HEK293 (cell line): ENCODE measurements at regions not wholly inside any gene's neighbourhood (a gene's known extent, or its start where the extent isn't known, plus 50 kb on each side); places are given as distances from the start of the nearest gene placed in this dataset.

ENCODE experiments used
- ELK4 ChIP-seq: IDR thresholded peaks from 2 replicates; pipeline ENCODE4 v1.6.1; 2011; ENCODE audit warnings: mild to moderate bottlenecking, low read depth, low read length, borderline replicate concordance
- FEZF1 ChIP-seq: fragments of 450-650 bp; formaldehyde crosslinking; IDR thresholded peaks from 2 replicates; pipeline ENCODE4 v1.5.1; 2016; ENCODE audit warnings: missing biosample characterization, missing genetic modification characterization
- GLI2 ChIP-seq: fragments of 450-650 bp; formaldehyde crosslinking; IDR thresholded peaks from 2 replicates; pipeline ENCODE4; 2017; ENCODE audit warnings: missing biosample characterization, missing genetic modification characterization, low read depth, borderline replicate concordance
- IKZF3 ChIP-seq: fragments of 450-650 bp; IDR thresholded peaks from 2 replicates; pipeline ENCODE4 v1.5.0; 2018; ENCODE audit warnings: missing biosample characterization, mild to moderate bottlenecking, missing genetic modification characterization, moderate library complexity
- KLF17 ChIP-seq: fragments of 450-650 bp; formaldehyde crosslinking; IDR thresholded peaks from 2 replicates; pipeline ENCODE4 v1.5.1; 2016; ENCODE audit warnings: missing biosample characterization, missing genetic modification characterization
- KLF7 ChIP-seq: fragments of 450-650 bp; formaldehyde crosslinking; IDR thresholded peaks from 2 replicates; pipeline ENCODE4 v1.5.1; 2016; ENCODE audit warnings: missing biosample characterization, missing genetic modification characterization, borderline replicate concordance
- MZF1 ChIP-seq: fragments of 450-650 bp; formaldehyde crosslinking; IDR thresholded peaks from 2 replicates; pipeline ENCODE4 v1.5.1; 2017; ENCODE audit warnings: missing biosample characterization, missing genetic modification characterization, borderline replicate concordance
- PRDM6 ChIP-seq: fragments of 450-650 bp; formaldehyde crosslinking; IDR thresholded peaks from 2 replicates; pipeline ENCODE4 v1.5.1; 2017; ENCODE audit warnings: missing biosample characterization, missing genetic modification characterization
- SCRT2 ChIP-seq: fragments of 450-650 bp; formaldehyde crosslinking; IDR thresholded peaks from 2 replicates; pipeline ENCODE4 v1.5.1; 2016; ENCODE audit warnings: missing biosample characterization, missing genetic modification characterization
- TRIM28 ChIP-seq: IDR thresholded peaks from 2 replicates; pipeline ENCODE4 v1.6.1; 2011; ENCODE audit warnings: low read length, control low read depth, borderline replicate concordance
- YY2 ChIP-seq: fragments of 450-650 bp; formaldehyde crosslinking; IDR thresholded peaks from 2 replicates; pipeline ENCODE4 v1.5.1; 2016; ENCODE audit warnings: missing biosample characterization, missing genetic modification characterization
- ZBTB21 ChIP-seq: fragments of 450-650 bp; formaldehyde crosslinking; IDR thresholded peaks from 2 replicates; pipeline ENCODE4 v1.5.1; 2017; ENCODE audit warnings: missing biosample characterization, missing genetic modification characterization
- ZBTB48 ChIP-seq: fragments of 450-650 bp; formaldehyde crosslinking; IDR thresholded peaks from 2 replicates; pipeline ENCODE4 v1.5.1; 2016; ENCODE audit warnings: missing biosample characterization, missing genetic modification characterization
- ZIC2 ChIP-seq: fragments of 450-650 bp; formaldehyde crosslinking; IDR thresholded peaks from 2 replicates; pipeline ENCODE4 v1.5.1; 2016; ENCODE audit warnings: missing biosample characterization, missing genetic modification characterization
- ZNF138 ChIP-seq: fragments of 450-650 bp; formaldehyde crosslinking; IDR thresholded peaks from 2 replicates; pipeline ENCODE4 v1.5.1; 2016; ENCODE audit warnings: missing biosample characterization, missing genetic modification characterization, borderline replicate concordance
- ZNF19 ChIP-seq: fragments of 450-650 bp; formaldehyde crosslinking; IDR thresholded peaks from 2 replicates; pipeline ENCODE4; 2016; ENCODE audit warnings: missing biosample characterization, missing genetic modification characterization, low read depth
- ZNF26 ChIP-seq: fragments of 450-650 bp; formaldehyde crosslinking; IDR thresholded peaks from 2 replicates; pipeline ENCODE4 v1.5.1; 2016; ENCODE audit warnings: missing biosample characterization, missing genetic modification characterization
- ZNF324 ChIP-seq: fragments of 450-650 bp; formaldehyde crosslinking; IDR thresholded peaks from 2 replicates; pipeline ENCODE4 v1.5.1; 2016; ENCODE audit warnings: missing biosample characterization, missing genetic modification characterization
- ZNF341 ChIP-seq: fragments of 450-650 bp; formaldehyde crosslinking; IDR thresholded peaks from 2 replicates; pipeline ENCODE4; 2016; ENCODE audit warnings: low read depth, missing biosample characterization, missing genetic modification characterization
- ZNF350 ChIP-seq: fragments of 450-650 bp; formaldehyde crosslinking; IDR thresholded peaks from 2 replicates; pipeline ENCODE4 v1.5.0; 2017; ENCODE audit warnings: missing biosample characterization, mild to moderate bottlenecking, missing genetic modification characterization
- ZNF513 ChIP-seq: fragments of 450-650 bp; IDR thresholded peaks from 2 replicates; pipeline ENCODE4 v1.5.1; 2018; ENCODE audit warnings: missing biosample characterization, missing genetic modification characterization
- ZNF544 ChIP-seq: fragments of 450-650 bp; formaldehyde crosslinking; IDR thresholded peaks from 2 replicates; pipeline ENCODE4 v1.5.0; 2017; ENCODE audit warnings: missing biosample characterization, missing genetic modification characterization
- ZNF549 ChIP-seq: fragments of 450-650 bp; IDR thresholded peaks from 2 replicates; pipeline ENCODE4 v1.5.1; 2018; ENCODE audit warnings: missing biosample characterization, missing genetic modification characterization, mild to moderate bottlenecking, inconsistent platforms, moderate library complexity
- ZNF558 ChIP-seq: fragments of 450-650 bp; formaldehyde crosslinking; IDR thresholded peaks from 2 replicates; pipeline ENCODE4 v1.5.1; 2016; ENCODE audit warnings: missing biosample characterization, missing genetic modification characterization
- ZNF561 ChIP-seq: fragments of 450-650 bp; IDR thresholded peaks from 2 replicates; pipeline ENCODE4 v1.5.1; 2018; ENCODE audit warnings: missing biosample characterization, missing genetic modification characterization, borderline replicate concordance
- ZNF580 ChIP-seq: fragments of 450-650 bp; formaldehyde crosslinking; IDR thresholded peaks from 2 replicates; pipeline ENCODE4 v1.5.1; 2016; ENCODE audit warnings: missing biosample characterization, missing genetic modification characterization
- ZNF692 ChIP-seq: fragments of 450-650 bp; formaldehyde crosslinking; IDR thresholded peaks from 2 replicates; pipeline ENCODE4 v1.5.1; 2016; ENCODE audit warnings: missing biosample characterization, missing genetic modification characterization
- ZNF791 ChIP-seq: fragments of 450-650 bp; formaldehyde crosslinking; IDR thresholded peaks from 2 replicates; pipeline ENCODE4 v1.5.1; 2016; ENCODE audit warnings: missing biosample characterization, missing genetic modification characterization
- ZNF792 ChIP-seq: fragments of 450-650 bp; formaldehyde crosslinking; IDR thresholded peaks from 2 replicates; pipeline ENCODE4 v1.5.1; 2016; ENCODE audit warnings: missing biosample characterization, missing genetic modification characterization
- ZNF837 ChIP-seq: fragments of 450-650 bp; formaldehyde crosslinking; IDR thresholded peaks from 2 replicates; pipeline ENCODE4 v1.5.1; 2016; ENCODE audit warnings: missing biosample characterization, missing genetic modification characterization
- ZSCAN5A ChIP-seq: fragments of 450-650 bp; formaldehyde crosslinking; IDR thresholded peaks from 2 replicates; pipeline ENCODE4 v1.5.1; 2016; ENCODE audit warnings: missing biosample characterization, missing genetic modification characterization

- TF ChIP-seq ELK4 (no peak), KLF17 (tag by site-specific recombination) (no peak), ZNF341 (tag by site-specific recombination) (no peak), ZNF837 (tag by site-specific recombination) (no peak), ZNF791 (tag by site-specific recombination) (no peak), GLI2 (tag by site-specific recombination) (no peak), ZNF580 (tag by site-specific recombination) (peak; percentile 49; the same call in 1 of the 2 replicates), SCRT2 (peak; percentile 76), FEZF1 (tag by site-specific recombination) (peak; percentile 95), TRIM28 (peak; percentile 58; the same call in 1 of the 2 replicates), KLF7 (tag by site-specific recombination) (no peak), ZBTB21 (tag by site-specific recombination) (no peak), MZF1 (tag by site-specific recombination) (peak; percentile 49; the same call in 1 of the 2 replicates), ZNF19 (tag by site-specific recombination) (no peak), ZNF324 (tag by site-specific recombination) (no peak), ZNF26 (tag by site-specific recombination) (no peak), PRDM6 (peak; percentile 94), ZNF138 (no peak), ZNF513 (tag by site-specific recombination) (no peak), ZNF549 (tag by site-specific recombination) (0 out of 2 replicates have a peak, but pooled peaks have one; percentile 44), IKZF3 (tag by site-specific recombination) (0 out of 2 replicates have a peak, but pooled peaks have one; percentile 8), ZBTB48 (tag by site-specific recombination) (no peak), ZNF544 (tag by site-specific recombination) (no peak), ZNF792 (tag by site-specific recombination) (no peak), ZNF692 (tag by site-specific recombination) (no peak), YY2 (no peak), ZNF350 (no peak), ZNF561 (tag by site-specific recombination) (peak; percentile 83; the same call in 1 of the 2 replicates), ZSCAN5A (tag by site-specific recombination) (no peak), ZNF558 (no peak), ZIC2 (tag by site-specific recombination) (no peak)
Observed at GRCh38 chr1:81484284-81484683, 316.4 kb upstream of the ADGRL2 start (continued).
